Stimulated activated CD8-positive, alpha-beta memory T cell treated with anti-CD3 and anti-CD28 coated beads, Interleukin-15, amount 100 ng/mL, for 24 hours (primary cell): ENCODE measurements at regions not wholly inside any gene's neighbourhood (a gene's known extent, or its start where the extent isn't known, plus 50 kb on each side); places are given as distances from the start of the nearest gene placed in this dataset.

Source experiments
- DNase-seq: peaks from one replicate; pipeline ENCODE4 v3.0.0-alpha.2; 2020; ENCODE audit warnings: low read depth

- DNase-seq: no peak
Measured at GRCh38 chr2:16256601-16257321, 316.4 kb downstream of the MYCN start.

GRCh38 chr2:16255120-16255519 is 314.8 kb downstream of the MYCN start:
- no peak for DNase-seq

GRCh38 chr2:16254356-16254965 is 314.1 kb downstream of the MYCN start:
- DNase-seq: no peak

- no peak for DNase-seq
Measured at GRCh38 chr2:16253291-16253690, 312.9 kb downstream of the MYCN start.

- DNase-seq: no peak
Measured at GRCh38 chr2:16252891-16253290, 312.5 kb downstream of the MYCN start.

- DNase-seq: no peak
Measured at GRCh38 chr2:16252251-16252650, 311.9 kb downstream of the MYCN start.

GRCh38 chr2:16251511-16252225 is 311.3 kb downstream of the MYCN start:
- DNase-seq: no peak

- DNase-seq: no peak
Measured at GRCh38 chr2:16250886-16251285, 310.5 kb downstream of the MYCN start.

- DNase-seq: no peak
Measured at GRCh38 chr2:16250466-16250865, 310.1 kb downstream of the MYCN start.

- DNase-seq: no peak
Measured at GRCh38 chr2:16250056-16250425, 309.7 kb downstream of the MYCN start.

- DNase-seq: no peak
Measured at GRCh38 chr2:16249246-16250055, 309.1 kb downstream of the MYCN start.

GRCh38 chr2:16248571-16249105 is 308.3 kb downstream of the MYCN start:
- DNase-seq: no peak

GRCh38 chr2:16247326-16248122 is 307.2 kb downstream of the MYCN start:
- no peak for DNase-seq

GRCh38 chr2:16246911-16247310 is 306.6 kb downstream of the MYCN start:
- DNase-seq: no peak

GRCh38 chr2:16246281-16246850 is 306.0 kb downstream of the MYCN start:
- DNase-seq: no peak

GRCh38 chr2:16245481-16246054 is 305.2 kb downstream of the MYCN start:
- DNase-seq: no peak

- no peak for DNase-seq
Measured at GRCh38 chr2:16244966-16245320, 304.6 kb downstream of the MYCN start.

GRCh38 chr2:16244153-16244965 is 304.0 kb downstream of the MYCN start:
- DNase-seq: no peak

- DNase-seq: no peak
Measured at GRCh38 chr2:16243411-16243996, 303.2 kb downstream of the MYCN start.
